Midbrain (tissue), 1 donor: ENCODE measurements at regions not wholly inside any gene's neighbourhood (a gene's known extent, or its start where the extent isn't known, plus 50 kb on each side); places are given as distances from the start of the nearest gene placed in this dataset.
"Not testable (repeated sequence)": the region's sequence is repeated elsewhere in the genome, so short reads cannot be mapped to it uniquely, and the experiment has no call there.

ENCODE experiments used
- DNase-seq: peaks from one replicate; lab custom pipeline; 2025; lab: John Stamatoyannopoulos, UW

DNA sequence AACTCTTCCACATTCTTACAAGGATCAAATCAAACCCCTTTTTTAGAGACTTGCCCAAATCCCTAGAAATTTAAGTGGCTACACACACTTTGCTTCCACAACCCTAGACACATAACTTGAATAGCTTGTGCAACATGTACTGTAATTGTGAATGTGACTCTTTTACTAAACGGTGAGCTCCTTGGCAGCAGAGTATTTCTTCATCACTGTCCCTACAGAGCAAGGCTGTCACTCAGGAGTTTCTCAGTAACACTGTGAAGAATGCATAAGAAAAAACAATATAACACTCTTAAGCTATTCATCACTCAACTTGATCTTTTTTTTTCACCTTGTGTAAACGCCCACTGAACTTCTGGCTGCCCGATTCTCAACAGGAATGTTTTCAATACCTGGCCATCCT, 53.8 kb upstream of the ADAMTS18 start:
- DNase-seq, result no peak

- no peak for DNase-seq
These were observed 56.3 kb upstream of the ADAMTS18 start for GRCh38 chr16:77491091-77491490.

DNA sequence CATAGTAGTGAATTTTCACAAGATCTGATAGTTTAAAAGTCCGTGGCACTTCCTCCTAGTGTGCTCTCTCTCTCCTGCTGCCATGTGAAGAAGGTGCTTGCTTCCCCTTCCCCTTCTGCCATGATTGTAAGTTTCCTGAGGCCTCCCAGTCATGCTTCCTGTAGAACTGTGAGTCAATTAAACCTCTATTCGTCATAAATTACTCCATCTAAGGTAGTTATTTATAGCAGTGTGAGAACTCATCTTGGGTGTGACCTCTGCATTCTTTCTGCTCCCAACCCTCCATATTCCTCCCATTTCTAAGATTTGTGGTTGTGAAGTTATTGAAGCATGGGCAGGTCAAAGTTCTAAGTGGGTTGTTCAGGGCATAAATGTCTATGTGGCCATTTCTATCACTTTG, 62.1 kb upstream of the ADAMTS18 start:
- no peak for DNase-seq

DNA sequence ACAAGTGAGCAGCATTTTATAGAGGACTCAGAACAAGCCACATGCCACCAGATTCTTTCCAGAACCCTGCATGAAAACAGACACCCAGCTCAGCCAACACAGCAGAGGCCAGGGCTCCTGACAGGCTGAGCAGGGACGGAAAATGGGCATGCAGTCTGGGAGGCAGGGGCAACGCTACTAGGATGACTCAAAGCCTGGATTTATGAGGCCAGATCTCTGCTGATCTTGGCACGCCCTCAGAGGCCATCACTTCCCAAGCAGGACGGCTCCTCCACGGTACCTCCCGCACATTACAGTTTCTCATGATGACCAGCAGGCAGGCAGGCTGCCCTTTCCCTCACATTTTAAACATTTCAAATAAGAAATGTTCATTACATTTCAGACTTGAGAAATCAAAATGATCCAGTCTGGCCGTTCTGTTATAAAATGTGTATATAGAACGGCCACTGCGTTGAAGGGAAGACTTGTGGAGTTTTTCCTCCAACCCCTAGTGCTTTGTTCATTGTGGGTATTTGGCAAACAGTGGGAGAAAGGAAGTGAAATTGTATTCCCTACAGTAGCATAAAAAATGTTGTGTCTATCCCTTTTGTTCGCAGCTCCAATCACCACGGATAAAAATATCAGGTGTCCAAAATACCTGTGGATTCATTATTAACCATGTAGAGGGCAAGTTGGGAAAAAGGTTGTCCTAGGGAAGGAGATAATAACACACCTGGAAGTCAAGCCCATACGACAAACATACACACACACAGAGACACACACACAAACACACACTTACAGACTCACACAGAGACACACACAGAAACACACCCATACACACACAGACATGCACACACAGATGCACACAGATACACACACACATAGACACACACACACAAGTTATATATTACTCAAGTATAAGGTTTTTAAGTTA, 64.8 kb upstream of the ADAMTS18 start:
- no peak for DNase-seq

GRCh38 chr16:77500286-77500598, 65.4 kb upstream of the ADAMTS18 start:
- no peak for DNase-seq

DNA sequence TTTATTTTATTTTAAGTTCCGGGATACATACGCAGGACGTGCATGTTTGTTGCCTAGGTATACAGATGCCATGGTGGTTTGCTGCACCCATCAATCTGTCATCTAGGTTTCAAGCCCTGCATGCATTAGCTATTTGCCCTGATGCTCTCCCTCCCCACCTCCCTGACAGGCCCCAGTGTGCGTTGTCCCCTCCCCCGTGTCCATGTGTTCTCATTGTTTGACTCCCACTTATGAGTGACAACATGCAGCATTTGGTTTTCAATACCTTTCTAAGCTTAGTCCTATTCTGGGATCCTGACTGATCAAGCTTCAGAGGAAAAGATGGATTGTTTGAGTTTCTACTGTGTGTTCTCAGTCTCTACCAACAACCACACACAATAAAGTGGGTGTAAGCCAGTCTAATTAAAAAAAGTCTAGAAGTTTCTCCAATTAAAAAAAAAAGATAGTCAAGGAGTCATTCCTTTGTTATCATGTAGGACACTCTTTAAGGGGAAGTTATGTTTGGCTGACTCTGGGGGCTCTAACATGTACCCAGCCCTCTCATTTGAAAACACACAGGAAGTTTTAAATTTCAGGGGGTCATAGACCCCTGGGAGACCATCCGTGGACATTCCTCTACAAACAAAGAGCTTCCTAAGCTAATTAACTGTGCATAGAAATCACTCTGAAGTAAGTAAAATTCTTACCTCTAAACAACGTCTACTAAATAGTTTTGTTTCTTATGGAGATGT, 66.3 kb upstream of the ADAMTS18 start:
- DNase-seq, result no peak

DNA sequence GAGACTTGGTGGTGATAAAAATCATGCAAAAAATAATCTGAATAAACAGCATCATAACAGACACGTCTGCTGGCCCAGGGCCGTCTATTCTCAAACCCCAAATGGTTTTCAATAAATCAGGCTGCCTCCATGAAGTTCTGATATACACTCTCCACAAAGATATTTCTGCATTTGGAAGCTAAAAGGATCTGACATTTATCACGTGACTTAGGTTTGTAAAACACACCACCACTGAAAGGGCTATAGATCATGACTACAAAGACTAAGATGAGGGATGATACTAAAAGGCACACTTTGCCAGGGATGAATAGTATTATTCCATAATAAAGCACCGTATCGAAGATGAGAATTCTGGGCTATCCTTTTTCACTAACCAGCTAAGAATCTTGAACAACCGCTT, 67.6 kb upstream of the ADAMTS18 start:
- DNase-seq, result no peak

- not testable (repeated sequence) for DNase-seq
These were observed 71.7 kb upstream of the ADAMTS18 start for GRCh38 chr16:77506492-77506891.

GRCh38 chr16:77509051-77509450, 74.2 kb upstream of the ADAMTS18 start:
- DNase-seq, result no peak

DNA sequence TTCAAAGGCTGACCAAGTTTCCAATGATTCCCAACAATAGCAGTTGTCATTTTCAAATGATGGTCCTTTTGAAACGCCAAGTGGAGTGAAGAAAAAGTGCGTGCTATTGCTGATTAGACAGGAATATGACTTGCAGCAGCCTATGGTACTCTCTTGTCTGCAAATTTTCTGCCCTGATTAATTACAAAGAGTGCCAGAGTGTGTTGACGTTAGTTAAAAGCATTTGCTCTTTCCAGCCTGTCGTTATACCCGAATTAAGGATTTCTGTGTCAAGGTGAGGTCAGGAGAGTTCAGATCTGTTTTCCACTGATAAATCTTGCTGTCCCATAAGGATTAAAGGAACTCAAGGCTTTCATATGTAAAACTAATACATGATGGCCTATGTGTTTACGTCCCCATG, 75.0 kb upstream of the ADAMTS18 start:
- DNase-seq, result no peak

DNA sequence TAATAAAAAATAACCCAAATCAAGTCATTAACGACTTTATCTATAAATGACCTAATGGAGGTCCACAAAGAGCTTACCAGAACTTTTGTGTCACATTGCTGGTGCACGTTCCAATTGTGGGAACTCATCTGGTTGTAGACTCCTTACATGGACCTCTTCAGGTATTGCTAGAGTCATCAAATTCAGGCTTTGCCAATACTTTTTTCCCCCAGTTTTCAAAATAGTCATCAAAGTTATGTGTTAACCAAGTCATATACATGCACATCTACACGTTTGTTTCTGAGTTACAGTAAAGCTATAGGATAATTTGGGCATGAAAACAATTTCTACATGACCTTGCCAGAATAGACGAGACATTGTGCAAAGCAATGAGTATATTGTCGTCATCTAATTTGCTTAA, 76.2 kb upstream of the ADAMTS18 start:
- no peak for DNase-seq

DNA sequence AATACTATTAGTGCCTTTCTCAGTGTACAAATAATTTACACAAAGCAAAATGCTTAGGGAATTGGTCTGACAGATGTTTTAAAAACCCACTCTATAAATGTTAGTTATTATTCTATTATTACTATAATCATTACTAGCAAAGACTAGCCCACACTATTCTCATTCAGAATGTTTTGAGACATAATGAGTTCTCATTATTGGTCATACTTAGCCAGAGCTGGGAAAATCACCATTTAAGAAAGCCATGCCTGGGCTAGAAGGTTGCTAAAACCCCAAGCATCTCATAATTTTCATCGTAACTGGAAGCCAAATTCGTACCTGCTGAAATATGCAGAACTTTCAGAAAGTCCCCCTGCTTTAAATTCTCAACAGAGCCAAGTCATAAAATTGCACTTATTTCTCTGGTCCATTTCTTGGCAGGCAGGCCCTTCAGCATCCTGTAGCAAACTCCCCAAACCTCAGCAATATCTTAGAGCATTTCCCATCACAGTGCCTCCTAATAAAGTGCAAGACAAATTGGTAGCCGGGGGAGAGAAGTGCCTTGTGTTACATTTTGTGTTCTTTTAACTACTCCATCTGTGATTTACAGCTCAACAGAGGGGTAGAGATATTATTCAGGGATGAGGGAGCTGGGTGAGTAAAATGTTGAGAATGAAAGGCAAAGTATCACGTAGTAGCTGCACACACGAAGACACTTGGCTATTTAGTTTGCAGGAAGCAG, 79.8 kb upstream of the ADAMTS18 start:
- DNase-seq, result no peak

DNA sequence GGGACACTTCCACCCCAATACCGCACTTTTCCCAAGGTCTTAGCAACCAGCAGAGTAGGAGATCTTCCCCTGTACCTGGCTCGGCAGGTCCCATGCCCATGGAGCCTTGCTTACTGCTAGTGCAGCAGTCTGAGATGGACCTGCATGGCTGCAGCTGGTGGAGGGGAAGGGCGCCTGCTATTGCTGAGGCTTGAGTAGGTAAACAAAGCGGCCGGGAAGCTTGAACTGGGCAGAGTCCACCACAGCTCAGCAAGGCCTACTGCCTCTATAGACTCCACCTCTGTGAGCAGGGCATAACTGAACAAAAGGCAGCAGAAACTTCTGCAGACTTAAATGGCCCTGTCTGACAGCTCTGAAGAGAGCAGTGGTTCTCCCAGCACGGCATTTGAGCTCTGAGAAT, 90.4 kb upstream of the ADAMTS18 start:
- not testable (repeated sequence) for DNase-seq

- no peak for DNase-seq
These were observed 96.9 kb upstream of the ADAMTS18 start for GRCh38 chr16:77531752-77532151.

DNA sequence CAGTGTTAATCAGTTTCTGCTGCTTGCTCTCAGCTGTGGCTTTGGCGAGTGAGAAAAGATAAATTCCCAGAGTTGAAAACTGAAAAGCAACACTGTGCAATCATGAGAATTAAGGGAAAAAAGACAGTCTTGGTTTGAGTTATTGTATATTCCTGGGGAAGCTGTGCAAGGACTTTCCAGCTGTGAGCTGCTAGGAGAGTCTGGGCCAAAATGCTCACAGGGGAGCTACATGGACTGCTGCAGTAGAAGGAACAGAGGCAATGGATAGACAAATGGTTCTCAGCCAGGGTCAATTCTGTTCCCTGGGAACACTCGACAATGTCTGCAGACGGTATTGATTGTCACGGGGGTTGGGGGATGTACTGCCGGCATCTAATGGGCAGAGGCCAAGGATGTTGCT, 102.0 kb upstream of the ADAMTS18 start:
- DNase-seq, result no peak

GRCh38 chr16:77539421-77540034, 104.7 kb upstream of the ADAMTS18 start:
- no peak for DNase-seq

DNA sequence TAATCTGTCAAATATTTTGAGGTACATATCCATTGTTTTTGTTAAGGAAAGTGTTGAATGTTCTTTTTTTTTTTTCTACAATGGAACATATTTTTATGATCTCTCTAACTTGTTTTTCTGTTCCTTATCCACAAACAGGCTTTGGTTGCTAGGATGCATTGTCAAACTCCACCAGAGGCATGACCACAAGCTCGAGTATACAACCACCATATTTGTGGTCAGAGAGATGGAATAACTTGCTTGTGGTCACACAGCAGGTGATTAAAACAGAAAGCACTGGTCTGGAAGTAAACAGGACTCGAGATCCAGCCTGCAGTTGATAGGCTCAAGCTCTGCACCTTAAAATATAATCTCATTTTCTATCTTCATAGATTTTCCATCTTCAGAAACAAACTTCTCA, 105.8 kb upstream of the ADAMTS18 start:
- no peak for DNase-seq

GRCh38 chr16:77541165-77541564, 106.3 kb upstream of the ADAMTS18 start:
- DNase-seq, result no peak

GRCh38 chr16:77548151-77548550, 113.3 kb upstream of the ADAMTS18 start:
- no peak for DNase-seq

DNA sequence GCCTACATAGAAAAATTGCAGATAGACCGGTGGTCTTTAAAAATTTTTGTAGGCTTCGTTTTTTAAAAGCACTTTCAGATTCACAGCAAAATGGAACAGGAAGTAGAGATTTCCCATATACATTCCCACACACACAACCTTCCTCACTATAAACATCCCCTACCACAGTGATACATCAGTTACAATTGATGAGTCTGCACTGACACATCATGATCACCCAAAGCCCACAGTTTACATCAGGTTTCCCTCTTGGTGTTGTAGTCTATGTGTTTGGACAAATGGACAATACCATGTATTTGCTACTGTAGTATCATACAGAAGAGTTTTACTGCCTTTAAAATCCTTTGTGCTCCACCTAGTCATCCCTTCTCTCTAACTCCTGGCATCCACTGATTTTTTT, 113.9 kb upstream of the ADAMTS18 start:
- no peak for DNase-seq

DNA sequence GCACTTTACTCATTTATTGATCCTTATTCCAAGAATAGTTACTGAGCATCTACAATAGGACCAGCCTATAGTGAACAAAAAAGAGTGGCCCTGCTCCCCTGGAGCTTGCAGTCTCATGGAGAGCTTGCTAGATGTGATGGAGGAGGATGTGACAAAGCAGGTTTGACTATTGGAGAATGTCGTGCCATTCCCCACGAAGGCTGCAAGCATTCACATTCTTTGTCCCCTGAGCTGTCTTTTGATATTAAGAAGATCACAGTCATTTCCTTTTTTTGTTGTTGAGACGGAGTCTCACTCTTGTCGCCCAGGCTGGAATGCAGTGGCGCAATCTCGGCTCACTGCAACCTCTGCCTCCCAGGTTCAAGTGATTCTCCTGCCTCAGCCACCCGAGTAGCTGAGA, 115.0 kb upstream of the ADAMTS18 start:
- DNase-seq, result no peak

- no peak for DNase-seq
These were observed 116.5 kb upstream of the ADAMTS18 start for GRCh38 chr16:77551357-77551756.
